GM18499 (cell line): ENCODE measurements at regions not wholly inside any gene's neighbourhood (a gene's known extent, or its start where the extent isn't known, plus 50 kb on each side); places are given as distances from the start of the nearest gene placed in this dataset.
"Not testable (repeated sequence)": the region's sequence is repeated elsewhere in the genome, so short reads cannot be mapped to it uniquely, and the experiment has no call there.

Experiments used
- ATAC-seq: cut with Tn5 transposase; IDR thresholded peaks from one replicate; pipeline ENCODE4 v1.9.1; 2021; ENCODE audit warnings: moderate number of reproducible peaks; ENCODE audit not compliant: insufficient read depth, unreplicated experiment

DNA sequence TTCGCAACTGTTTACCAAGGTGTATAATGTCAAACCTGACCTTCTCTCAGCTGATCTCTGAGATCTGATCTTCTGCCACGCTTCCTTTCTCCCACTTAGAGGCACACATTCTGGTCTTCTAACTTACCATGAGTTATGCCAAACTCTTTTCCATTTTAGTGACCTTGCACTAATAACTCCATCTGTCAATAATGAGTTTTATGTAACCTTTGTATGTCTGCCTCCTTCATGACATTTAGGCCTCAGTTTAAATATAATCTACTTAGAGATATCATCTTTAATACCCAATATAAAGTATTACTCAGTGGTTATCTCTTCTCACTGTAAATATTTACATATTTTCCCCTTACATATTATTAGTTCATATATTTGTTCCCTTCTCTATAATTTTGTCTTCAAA is 827.5 kb upstream of the PCDH20 start:
- ATAC-seq, result no peak

DNA sequence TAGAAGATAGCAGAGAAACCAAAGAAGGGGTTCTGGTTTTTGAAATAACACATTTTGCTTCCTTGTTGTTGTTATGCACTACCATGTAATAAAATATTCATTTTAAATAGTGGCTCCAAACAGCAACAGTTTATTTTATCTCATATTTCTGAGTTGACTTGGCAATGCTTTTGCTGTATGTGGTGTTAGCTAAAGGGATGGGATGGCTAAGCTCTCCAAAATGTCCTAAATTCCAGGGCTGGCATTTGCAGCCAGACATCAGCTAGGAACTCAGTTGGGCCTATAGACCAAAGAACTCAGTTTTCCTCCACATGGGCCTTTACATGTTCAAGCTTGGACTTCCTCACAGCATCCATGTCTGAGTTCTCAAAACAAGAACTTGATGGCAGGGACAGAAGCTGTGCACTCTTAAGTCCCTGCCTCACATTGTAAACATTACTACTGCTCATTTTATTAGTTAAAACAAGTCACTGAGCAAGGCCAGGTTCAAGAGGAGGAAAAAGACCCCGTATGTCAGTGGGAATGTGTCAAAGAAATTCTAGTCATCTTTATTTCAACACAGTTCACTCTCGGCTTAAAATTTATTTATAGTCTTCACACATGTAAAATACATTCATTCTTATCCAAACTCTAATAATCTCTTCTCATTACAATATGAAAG is 819.3 kb upstream of the PCDH20 start:
- ATAC-seq, result no peak

DNA sequence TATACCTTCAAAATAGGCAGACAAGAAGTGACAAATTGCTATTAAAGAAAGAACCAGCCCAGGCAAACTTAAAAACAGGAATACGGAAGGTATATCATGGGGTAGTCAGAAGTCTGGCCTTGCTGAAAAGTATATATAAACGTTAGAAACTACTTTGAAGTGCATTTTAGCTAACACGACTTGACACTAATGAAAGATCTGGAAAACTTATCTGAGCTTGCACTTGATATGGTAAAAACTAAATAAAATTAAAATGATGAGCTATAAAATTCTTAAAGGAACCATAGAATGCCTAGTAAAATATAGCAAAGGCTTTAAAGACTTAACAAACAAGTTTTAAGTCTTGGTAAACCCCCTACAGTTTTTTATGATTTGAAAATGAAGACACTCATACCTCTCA is 795.3 kb upstream of the PCDH20 start:
- ATAC-seq, result no peak

DNA sequence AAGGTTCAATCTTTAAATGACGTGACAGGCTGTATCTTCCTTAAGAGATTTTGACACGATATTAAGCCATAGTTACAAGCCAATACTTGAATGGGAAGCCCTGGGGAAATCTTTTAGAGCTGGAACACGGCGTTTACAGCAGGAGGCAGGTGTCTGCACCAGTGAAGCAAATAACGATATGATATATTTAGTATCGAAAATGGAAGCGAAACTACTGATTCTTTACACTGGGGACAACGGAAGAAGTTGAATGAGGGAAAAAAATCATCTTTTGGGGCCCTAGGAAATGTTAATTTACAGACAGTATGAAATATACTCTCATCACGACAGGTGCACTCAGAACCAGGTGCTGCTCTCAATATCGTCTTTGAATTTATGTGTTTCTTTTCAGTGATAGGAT is 793.9 kb upstream of the PCDH20 start:
- ATAC-seq, result no peak

DNA sequence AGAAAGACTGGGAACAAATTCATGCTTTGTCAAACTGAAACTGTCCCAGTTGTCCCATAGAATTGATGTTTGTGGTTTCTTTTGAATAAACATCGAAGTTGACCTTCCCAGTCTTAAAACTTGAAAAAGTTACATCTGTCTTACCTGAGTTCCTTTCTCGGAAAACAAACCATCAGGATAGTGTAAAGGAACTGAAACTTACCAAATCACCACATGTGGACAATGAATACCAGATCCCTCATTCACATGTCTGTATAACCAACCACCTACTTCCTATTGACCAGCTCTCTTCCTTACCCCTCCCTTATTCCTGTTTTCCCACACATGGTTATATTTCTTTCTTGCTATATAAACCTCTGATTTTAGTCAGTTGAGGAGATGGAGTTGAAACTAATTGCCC is 791.7 kb upstream of the PCDH20 start:
- no peak for ATAC-seq

DNA sequence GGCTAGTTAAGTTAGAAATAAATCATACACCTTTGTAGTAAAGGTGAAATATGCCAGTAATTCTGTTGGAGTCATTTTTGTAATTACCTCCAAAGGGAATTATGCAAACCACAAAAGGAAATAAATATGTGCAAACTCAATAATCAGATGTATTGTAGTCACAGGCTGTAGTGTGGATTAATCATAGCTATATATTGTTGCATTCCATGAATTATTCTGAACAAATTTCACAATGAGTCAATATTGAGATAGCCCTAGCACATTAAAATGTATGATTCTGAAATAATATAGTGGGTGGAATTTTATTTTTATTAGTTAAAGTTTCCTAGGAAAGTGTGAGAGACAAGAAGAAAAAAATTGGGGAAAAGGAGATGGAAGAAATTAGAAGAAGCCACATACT is 790.5 kb upstream of the PCDH20 start:
- ATAC-seq, result no peak

DNA sequence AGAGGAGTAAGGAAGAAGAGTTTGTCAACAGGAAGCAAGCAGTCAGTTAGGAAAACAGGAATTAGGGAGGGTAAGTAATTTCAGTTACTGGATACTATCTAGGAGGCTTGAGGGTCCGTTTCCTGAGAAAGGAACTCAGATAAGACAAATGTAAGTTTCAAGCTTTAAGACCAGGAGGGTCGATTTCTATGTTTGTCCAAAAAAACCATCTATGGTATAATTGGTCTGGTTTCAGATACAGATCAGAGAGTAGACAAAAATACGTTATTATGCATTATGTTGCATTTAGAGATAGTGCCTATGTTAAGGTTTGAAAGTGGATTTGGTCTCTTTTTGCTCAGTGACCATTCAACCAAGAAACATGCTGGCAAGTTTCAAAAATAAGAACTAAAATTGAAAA is 789.6 kb upstream of the PCDH20 start:
- ATAC-seq, result no peak

DNA sequence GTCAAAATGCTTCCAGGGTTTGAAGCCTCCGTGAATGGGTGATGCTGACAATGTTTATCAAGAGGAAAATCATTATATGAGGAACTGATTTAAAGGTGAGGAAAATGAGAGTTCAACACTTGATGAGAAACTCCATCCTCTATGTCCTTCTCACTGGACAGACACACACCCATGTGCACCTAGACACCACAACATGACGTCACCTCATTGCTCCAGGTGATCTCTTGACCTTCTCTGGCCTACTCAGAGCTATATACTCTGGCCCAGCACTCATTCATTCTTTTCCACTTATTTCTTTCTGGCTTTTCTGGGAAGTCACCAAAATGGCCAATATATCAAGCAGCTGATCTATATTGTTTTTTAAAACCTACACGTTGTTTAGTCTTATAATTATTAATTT is 778.7 kb upstream of the PCDH20 start:
- no peak for ATAC-seq

DNA sequence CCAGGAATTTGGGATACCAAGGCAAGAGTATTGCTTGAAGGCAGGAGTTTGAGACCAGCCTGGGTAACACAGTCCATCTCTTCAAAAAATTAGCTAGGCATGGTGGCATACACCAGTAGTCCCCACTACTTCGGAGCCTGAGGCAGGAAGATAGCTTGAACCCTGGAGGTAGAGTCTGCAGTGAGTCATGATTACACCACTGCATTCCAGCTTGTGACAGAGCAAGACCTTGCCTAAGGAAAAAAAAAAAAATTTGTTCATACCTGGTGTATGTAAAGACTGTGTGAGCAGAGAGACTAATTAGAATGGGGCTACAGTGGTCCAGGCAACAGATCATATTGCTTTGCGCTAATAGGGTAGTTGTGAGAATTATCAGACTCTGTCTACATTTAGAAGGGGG is 778.3 kb upstream of the PCDH20 start:
- no peak for ATAC-seq

DNA sequence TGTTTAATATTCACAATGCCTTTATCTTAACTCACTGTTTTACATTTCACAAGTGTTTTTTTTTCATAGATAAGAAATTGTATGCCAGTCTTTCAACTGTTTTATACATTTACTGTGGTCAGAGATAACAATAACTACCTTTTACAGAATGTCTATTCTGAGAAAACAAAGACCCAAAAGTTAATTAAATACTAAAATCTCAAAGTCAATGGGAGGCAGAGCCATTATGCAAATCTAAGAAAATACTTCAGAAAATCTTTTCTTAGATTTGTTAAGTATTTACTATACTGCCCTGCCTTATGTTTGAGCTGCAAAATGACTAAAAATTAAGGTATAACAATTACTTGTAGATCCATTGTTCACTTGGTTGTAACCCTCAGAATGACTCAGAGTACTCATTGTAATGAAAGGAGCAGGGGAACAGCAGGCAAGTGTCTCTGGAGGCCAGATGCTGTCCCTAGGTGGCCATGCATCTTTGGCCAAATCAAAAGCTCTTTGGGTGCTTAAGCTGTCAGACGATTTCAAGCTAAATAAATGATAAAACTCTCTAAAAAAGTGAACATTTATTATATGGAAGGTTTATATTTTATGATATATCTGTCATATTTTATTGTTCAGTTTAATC is 770.1 kb upstream of the PCDH20 start:
- no peak for ATAC-seq

DNA sequence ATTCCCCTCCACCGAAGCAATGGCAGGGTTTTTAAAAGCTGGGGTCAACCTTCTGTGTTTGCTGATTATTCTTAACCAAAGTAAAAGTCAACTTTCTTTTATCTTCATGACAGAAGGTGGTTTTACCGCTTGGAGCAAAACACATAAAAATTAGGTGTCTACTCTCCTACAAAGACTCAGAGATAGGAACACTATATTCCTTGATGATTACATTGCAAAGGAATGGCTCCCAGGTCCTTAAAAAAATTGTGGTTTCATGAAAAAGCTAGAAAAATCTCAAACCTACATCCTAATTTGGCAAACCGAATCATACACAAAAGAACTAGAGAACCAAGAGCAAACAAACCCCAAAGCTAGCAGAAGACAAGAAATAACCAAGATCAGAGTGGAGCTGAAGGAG is 760.4 kb upstream of the PCDH20 start:
- ATAC-seq, result no peak

DNA sequence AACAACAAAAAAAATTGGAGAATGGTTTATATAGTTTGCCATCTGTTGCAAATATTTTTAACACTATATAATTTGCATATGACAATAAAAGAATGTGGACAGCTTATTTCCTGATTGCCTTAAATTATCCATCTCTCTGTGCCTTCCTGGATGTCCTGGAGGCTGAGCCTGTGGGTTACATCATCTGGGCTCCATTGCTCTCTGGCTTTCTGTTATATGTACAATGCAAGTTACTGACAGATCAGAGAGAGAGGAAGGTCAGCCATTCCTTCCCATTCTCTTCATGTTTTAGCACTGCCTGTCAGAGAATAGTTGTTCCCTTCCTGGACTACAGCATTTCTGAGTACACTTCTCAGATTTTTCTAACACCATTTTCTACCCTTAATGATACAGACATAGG is 758.3 kb upstream of the PCDH20 start:
- no peak for ATAC-seq

DNA sequence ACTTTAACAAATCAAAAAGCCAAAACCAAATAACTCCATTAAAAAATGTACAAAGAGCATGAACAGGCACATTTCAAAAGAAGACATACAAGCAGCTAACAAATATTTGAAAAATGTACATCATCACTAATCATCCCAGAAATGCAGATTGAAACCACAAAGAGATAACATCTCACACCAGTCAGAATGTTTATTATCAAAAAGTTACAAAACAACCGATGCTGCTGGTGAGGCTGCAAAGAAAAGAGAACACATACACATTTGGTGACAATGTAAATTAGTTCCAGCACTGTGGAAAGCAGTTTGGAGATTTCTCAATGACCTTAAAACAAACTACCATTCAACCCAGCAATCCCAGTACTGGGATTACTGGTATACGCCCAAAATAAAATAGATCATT is 756.0 kb upstream of the PCDH20 start:
- no peak for ATAC-seq

DNA sequence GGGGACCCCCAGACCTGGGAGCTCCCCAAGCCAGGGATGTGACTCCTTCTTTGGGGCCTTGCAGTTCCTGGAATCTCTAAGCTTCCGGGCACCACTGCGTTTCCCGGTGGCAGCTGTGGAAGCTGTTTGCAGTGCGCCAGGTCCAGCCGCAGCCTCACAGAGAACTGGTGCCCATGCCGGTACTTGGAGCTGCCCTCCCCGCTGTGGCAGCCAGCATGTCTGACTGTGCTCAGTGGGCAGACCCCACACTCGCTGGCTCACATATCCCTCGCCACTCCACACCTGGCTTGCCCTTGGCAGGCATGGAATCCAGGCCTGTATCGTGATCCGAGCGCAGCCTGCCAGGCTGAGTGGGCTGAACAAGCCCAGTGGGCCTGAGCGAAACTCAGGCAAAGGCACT is 753.2 kb upstream of the PCDH20 start:
- ATAC-seq, result no peak

DNA sequence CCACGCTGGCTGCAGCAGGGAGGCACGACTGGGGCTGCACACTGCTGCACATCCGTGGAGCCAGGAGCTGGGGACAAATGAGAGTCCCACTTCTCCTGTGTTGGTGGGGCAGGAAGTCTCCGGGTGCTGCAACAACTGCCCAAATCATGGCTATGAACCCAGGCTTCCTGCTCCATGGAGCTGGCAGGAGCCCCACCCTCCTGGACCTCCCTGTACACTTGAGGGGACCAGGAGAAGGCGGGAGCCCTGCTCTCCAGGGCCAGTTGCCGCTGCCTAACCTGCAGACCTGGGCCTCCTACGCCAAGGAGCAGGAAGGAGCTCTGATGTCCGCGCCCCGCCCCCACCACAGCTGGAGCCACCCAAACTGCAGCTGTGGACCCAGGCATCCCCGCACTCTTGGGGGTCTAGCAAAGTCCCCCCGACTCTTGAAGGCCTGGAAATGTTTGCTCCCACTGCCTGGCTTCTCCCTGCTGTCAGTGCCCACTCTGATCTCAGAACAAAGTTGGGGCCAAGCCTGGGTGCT is 752.1 kb upstream of the PCDH20 start:
- ATAC-seq, result no peak

DNA sequence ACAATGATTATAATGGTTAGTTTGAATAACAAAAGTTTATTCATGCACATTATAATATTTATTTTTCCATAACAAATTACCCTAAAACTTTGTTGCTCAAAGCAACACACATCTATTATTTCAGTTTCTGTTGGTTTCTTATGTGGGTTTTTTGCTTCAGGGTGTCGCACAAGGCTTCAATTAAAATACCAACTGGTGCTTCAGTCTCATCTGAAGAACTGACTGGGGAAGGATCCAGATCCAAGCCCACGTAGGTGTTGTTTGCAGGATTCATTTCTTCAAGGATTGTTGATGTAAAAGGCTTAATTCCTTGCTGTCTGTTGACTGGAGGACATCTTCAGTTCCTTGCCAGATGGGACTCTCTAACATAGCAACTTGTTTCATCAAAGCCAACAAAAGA is 747.2 kb upstream of the PCDH20 start:
- no peak for ATAC-seq

DNA sequence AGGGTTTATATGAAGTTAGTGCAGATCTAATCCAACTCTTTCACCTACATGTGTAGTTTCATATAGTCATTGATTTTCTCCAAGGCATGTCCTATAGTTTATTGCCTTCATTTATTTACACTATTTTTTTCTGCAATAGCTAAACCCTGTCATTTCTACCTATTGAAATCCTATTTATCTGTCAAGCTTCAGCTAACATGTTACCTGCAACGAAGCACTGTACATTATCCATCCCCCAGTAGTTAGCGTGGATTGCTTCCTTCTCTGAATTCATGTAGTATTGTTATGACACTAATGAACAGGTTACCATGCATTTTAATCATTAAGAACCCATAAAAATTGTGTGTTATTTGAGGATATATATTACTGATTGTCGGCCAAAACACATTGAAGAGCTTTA is 742.9 kb upstream of the PCDH20 start:
- no peak for ATAC-seq

DNA sequence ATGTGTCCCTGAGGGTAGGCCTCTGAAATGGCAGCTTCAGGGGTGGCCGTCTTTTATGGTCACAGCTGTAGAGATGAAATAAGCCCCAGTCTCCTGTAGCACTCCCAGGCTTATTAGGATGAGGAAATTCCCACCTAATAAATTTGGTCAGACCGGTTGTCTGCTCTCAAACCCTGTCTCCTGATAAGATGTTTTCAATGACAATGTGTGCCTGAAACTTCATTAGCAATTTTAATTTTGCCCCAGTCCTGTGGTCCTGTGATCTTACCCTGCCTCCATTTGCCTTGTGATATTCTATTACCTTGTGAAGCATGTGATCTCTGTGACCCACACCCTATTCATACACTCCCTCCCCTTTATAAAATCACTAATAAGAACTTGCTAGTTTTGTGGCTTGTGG is 736.1 kb upstream of the PCDH20 start:
- ATAC-seq, result not testable (repeated sequence)

DNA sequence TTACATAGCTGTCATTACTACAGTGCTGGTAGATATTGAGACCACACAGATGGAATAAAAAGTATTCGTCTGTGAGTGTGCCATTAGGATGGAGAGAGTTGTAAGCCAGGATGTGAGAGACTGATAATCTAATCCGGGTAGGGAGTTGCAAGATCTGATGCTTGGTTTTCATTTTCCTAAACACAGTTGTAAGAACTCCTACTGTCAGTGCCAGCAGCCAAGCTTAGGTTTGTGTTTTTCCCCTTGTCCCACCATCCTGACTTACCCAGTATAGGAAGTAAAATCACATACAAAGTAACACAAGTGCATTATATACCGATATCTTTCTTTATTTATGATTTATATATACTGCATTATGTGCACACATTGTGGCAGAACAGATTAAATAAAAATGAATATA is 726.4 kb upstream of the PCDH20 start:
- ATAC-seq, result no peak

DNA sequence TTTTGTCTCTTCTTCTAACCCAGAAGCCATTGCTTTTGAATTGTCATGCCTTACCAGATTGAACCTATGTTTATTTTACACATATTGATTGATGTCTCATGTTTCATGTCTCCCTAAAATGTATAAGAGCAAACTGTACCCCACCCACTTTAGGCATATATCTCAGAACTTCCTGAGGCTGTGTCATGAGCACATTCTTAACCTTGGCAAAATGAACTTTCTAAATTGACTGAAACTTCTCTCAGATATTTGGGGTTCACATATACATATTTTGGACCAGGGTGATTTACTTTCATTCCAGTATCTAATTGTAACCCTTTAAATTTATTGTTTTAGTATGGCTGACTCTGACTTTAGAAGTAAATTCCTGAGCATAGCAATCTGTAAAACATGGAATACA is 723.9 kb upstream of the PCDH20 start:
- no peak for ATAC-seq

DNA sequence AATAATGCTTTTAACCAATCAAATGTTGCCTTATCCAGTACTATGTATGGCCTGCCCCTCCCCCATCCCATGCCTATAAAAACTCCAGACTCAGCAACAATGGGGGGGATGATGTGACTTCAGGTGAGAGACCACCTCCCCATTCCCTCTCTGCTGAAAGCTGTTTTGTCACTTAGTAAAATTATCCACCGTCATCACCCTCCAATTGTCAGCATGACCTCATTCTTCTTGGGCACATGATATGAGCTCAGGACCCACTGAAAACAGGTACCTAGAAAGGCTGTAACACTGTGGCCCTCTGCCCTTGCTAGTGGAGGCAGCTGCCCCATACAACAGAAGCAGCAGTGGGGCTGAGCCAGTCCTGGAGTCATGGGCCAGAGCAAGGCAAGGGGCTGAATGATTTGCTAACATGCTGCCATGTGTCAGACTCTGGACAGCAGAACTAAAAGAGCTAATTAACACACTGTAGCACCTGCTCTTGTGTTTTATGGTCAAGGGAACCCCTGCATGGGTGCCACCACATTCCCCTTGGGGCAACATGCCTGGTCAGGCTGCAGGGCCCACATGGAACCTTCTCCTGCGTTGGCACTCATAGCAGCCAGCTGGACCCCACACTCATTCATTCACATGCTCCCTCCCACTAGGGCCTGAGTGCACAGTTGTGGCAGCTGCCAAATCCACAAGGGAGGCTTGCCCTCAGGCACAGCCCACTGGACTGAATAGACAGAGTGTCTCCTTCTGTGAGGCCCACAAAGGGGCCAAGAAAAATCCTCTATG is 722.2 kb upstream of the PCDH20 start:
- ATAC-seq, result no peak

DNA sequence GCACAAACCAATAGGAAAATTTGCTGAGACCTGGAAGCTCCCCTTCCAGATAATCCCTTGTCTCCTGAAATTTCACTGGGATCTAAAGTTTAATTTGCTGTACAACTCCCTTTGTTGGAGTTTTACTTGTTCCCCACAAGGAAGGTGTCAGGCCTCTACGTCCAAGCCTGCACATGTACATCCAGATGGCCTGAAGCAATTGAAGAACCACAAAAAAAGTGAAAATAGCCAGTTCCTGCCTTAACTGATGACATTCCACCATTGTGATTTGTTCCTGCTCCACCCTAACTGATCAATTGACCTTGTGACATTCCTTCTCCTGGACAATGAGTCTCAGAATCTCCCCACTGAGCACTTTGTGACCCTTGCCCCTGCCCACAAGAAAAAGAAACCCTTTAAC is 716.0 kb upstream of the PCDH20 start:
- no peak for ATAC-seq
